Nephron (organoid): ENCODE measurements at regions not wholly inside any gene's neighbourhood (a gene's known extent, or its start where the extent isn't known, plus 50 kb on each side); places are given as distances from the start of the nearest gene placed in this dataset.

Experiments
- H3K27ac Mint-ChIP-seq, 3 experiments: 2 replicates each; pipeline ENCODE4 v1.8.0; 2020; ENCODE audit warnings: mixed read lengths in 3 of 3, mild to moderate bottlenecking in 2 of 3, moderate library complexity in 1 of 3
- H3K27me3 Mint-ChIP-seq: 2 replicates; pipeline ENCODE4 v1.8.0; 2021; ENCODE audit warnings: low read depth, mild to moderate bottlenecking, moderate library complexity, mixed read lengths
- H3K36me3 Mint-ChIP-seq: 2 replicates; pipeline ENCODE4 v1.8.0; 2020; ENCODE audit warnings: low read depth, mixed read lengths
- H3K4me1 Mint-ChIP-seq: 2 replicates; pipeline ENCODE4 v1.8.0; 2020; ENCODE audit warnings: mixed read lengths
- H3K4me3 Mint-ChIP-seq, 3 experiments: 2 replicates each; pipeline ENCODE4 v1.8.0; 2020; ENCODE audit warnings: mild to moderate bottlenecking in 3 of 3, mixed read lengths in 3 of 3, moderate library complexity in 2 of 3
- H3K9me3 Mint-ChIP-seq: 2 replicates; pipeline ENCODE4 v1.8.0; 2020; ENCODE audit warnings: mixed read lengths
- TF ChIP-seq, protein P1 (sequence below), 3 experiments: fragments of 200-600 bp; sonication (generic); IDR thresholded peaks; one replicate each; pipeline ENCODE4 v1.5.0; 2021; ENCODE audit warnings: antibody characterized with exemption in 3 of 3; ENCODE audit not compliant: unreplicated experiment in 3 of 3

DNA sequence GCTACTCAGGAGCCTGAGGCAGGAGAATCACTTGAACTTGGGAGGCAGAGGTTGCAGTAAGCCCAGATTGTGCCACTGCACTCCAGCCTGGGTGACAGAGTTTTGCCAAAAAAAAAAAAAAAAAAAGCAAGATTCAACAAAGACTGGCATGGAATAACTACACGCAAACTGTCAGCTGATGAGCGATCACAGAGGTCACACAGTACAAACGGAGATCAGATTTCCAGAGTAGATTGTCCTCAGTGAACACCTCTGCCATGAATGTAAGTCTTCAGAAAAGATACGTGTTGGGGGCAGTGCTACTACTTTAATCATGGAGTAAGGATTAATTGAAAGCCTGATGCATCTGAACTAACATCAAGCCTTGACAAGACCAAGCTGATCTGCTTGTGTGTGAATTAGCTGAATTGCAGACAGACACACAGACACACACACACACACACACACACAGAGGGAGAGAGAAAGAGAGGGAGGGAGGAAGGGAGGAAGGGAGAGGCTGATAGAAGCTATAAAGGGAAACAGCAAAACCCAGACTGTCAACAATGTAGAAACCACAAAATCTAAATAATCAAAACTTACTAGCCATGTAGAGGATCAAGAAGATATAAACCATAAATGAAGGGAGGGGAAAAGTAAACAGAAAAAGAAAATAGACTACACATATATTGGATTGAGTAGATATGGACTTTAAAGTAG is 222.9 kb upstream of the ZNF462 start:
- H3K4me1 Mint-ChIP-seq = peaks cover 17% of the 10 kb centered on the region
- no peaks in the 10 kb centered on the region for H3K36me3 Mint-ChIP-seq
- TF ChIP-seq, protein P1, sequence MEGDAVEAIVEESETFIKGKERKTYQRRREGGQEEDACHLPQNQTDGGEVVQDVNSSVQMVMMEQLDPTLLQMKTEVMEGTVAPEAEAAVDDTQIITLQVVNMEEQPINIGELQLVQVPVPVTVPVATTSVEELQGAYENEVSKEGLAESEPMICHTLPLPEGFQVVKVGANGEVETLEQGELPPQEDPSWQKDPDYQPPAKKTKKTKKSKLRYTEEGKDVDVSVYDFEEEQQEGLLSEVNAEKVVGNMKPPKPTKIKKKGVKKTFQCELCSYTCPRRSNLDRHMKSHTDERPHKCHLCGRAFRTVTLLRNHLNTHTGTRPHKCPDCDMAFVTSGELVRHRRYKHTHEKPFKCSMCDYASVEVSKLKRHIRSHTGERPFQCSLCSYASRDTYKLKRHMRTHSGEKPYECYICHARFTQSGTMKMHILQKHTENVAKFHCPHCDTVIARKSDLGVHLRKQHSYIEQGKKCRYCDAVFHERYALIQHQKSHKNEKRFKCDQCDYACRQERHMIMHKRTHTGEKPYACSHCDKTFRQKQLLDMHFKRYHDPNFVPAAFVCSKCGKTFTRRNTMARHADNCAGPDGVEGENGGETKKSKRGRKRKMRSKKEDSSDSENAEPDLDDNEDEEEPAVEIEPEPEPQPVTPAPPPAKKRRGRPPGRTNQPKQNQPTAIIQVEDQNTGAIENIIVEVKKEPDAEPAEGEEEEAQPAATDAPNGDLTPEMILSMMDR (IDR thresholded peaks at IDR 0.05; ENCODE audit: unreplicated experiment in 3 of 3) = no peak
- H3K27me3 Mint-ChIP-seq = no peaks in the 10 kb centered on the region
- no peaks in the 10 kb centered on the region for H3K9me3 Mint-ChIP-seq
- H3K27ac Mint-ChIP-seq = no peak overlapping the region
- no peak overlapping the region for H3K4me3 Mint-ChIP-seq

DNA sequence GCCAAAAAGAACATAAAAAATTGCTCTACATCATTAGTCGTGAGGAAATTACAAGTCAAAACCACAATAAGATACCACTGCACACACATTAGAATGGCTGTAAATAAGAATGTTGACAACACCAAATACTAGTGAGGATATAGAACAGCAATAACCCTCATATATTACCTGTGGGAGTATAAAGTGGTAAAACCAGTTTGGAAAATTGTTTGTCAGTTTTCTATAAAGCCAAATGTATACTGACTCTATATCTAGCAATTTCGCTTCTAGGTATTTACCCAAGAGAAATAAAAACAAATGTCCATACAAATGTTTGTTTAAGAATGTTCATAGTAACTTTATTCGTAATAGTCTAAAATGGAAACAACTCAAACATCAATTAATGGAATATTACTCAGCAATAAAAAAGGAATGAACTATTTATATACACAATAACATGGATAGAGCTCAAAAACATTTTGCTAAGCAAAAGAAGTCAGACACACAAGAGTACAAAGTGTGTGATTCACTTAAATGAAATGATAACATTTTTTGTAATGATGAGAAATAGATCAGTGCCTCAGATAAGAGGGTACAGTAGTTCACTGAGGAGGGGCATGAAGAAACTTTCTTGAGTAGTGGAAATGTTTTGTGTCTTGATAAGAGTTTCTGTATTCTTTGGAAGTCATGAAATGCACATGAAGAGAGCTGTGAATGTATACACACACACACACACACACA is 219.6 kb upstream of the ZNF462 start:
- Mint-ChIP-seq H3K36me3 (no peaks in the 10 kb centered on the region), H3K27me3 (no peaks in the 10 kb centered on the region), H3K4me3 (no peak overlapping the region), H3K4me1 (peaks cover 5% of the 10 kb centered on the region), H3K9me3 (no peaks in the 10 kb centered on the region), H3K27ac (no peak overlapping the region)
- TF ChIP-seq, protein P1 (IDR thresholded peaks at IDR 0.05; ENCODE audit: unreplicated experiment in 3 of 3) = no peak

DNA sequence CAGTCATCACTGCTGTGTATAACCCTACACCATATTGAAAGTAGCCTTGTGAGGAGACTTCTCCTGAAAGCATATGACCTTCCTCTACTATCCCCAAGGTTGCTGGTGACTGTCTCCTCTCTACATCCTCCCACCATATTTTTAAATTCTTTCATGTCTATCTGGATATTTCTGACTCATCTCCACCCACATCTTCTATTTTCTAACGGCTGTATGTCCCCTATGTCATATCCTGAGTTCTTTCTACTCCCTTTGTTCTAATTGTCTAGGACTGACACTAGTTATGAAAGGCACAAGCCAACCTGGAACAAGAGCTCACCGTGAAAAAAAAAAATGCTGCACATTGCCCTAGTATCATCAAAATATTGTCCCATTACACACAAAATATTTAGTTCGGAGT is 218.3 kb upstream of the ZNF462 start:
- H3K27ac Mint-ChIP-seq = no peak overlapping the region

DNA sequence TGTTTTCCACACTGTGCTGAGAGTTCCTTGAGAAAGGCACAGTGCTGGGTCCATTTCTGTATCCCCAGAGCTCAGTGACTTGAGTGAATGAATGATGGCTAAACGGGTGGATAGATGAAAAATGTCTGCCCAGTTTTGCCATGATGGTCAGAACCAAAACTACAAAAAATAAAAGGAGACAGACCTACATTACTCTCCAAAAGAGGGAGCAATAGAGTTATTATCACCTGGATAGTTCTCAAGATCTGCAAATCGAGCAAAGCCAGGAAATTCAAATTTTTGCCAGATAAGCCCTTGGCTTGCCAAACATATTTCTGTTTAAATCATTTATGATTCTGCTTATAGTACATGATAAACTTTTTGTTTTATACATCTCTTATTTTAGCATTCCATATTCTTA is 214.2 kb upstream of the ZNF462 start:
- TF ChIP-seq, protein P1 (IDR thresholded peaks at IDR 0.05; ENCODE audit: unreplicated experiment in 3 of 3) = no peak
- Mint-ChIP-seq H3K27ac (no peak overlapping the region), H3K4me3 (no peak overlapping the region), H3K27me3 (no peaks in the 10 kb centered on the region), H3K36me3 (no peaks in the 10 kb centered on the region), H3K4me1 (no peaks in the 10 kb centered on the region), H3K9me3 (peaks cover 4% of the 10 kb centered on the region)

More for the DNA sequence above, 218.3 kb upstream of the ZNF462 start:
- TF ChIP-seq, protein P1 (IDR thresholded peaks at IDR 0.05; ENCODE audit: unreplicated experiment in 3 of 3) = no peak
- H3K36me3 Mint-ChIP-seq = no peaks in the 10 kb centered on the region
- no peaks in the 10 kb centered on the region for H3K27me3 Mint-ChIP-seq
- H3K9me3 Mint-ChIP-seq = no peaks in the 10 kb centered on the region
- H3K4me3 Mint-ChIP-seq = no peak overlapping the region
- H3K4me1 Mint-ChIP-seq = no peaks in the 10 kb centered on the region

DNA sequence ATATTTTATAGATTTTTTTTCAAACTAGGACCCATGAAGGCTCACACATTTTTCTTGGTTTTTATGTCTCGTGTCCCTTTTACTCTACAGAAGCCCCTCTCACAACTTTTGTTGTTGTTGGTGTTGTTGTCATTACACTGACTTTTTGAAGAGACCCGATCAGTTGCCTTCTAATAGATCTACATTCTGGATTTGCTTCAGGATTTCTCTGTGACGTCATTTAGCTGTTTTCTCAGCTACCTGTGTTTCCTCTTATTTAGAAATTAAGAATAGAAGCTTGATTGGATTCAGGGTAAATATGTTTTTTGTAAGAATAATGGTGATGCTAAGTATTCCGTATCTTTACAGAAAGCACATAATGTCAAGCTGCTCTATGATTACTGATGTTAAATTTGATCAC is 213.3 kb upstream of the ZNF462 start:
- Mint-ChIP-seq H3K36me3 (no peaks in the 10 kb centered on the region), H3K9me3 (peaks cover 4% of the 10 kb centered on the region), H3K4me3 (no peak overlapping the region), H3K27ac (no peak overlapping the region), H3K27me3 (no peaks in the 10 kb centered on the region), H3K4me1 (no peaks in the 10 kb centered on the region)
- TF ChIP-seq, protein P1 (IDR thresholded peaks at IDR 0.05; ENCODE audit: unreplicated experiment in 3 of 3) = no peak

DNA sequence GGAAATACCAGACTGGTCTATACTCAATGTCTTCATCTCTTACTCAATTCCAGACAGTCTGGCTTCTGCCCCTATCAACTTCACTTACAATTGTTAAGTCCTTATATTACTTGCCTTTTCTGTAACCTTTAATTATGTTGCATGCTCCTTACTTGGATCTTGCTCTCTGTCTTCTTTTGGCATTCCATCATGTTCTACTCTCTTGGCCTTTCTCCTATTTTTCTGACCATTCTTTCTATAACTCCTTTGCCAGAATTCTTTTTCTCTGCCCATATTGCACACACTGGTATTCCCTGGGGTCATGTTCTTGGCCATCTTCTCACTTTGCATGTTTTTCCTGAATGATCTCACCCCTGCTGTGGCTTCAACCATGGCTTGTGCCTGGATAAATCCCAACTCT is 209.8 kb upstream of the ZNF462 start:
- H3K4me3 Mint-ChIP-seq = no peak overlapping the region
- H3K27me3 Mint-ChIP-seq = no peaks in the 10 kb centered on the region
- H3K27ac Mint-ChIP-seq = no peak overlapping the region
- no peaks in the 10 kb centered on the region for H3K36me3 Mint-ChIP-seq
- H3K4me1 Mint-ChIP-seq = peaks cover 7% of the 10 kb centered on the region
- H3K9me3 Mint-ChIP-seq = peaks cover 4% of the 10 kb centered on the region
- TF ChIP-seq, protein P1 (IDR thresholded peaks at IDR 0.05; ENCODE audit: unreplicated experiment in 3 of 3) = no peak
